C4-2B (cell line): ENCODE measurements at regions not wholly inside any gene's neighbourhood (a gene's known extent, or its start where the extent isn't known, plus 50 kb on each side); places are given as distances from the start of the nearest gene placed in this dataset.

Experiments
- H3K27ac ChIP-seq: fragments of 450-650 bp; 2 replicates; pipeline ENCODE4 v1.5.1; 2017
- CTCF ChIP-seq: fragments of 450-650 bp; conservative IDR thresholded peaks from 2 replicates; pipeline ENCODE4 v1.5.1; 2017; ENCODE audit warnings: mild to moderate bottlenecking
- ZFX ChIP-seq: fragments of 450-650 bp; IDR thresholded peaks from 2 replicates; pipeline ENCODE4 v1.6.1; 2017

- no peak overlapping the region for H3K27ac ChIP-seq
- no peak for TF ChIP-seq CTCF
- TF ChIP-seq ZFX = no peak
Observed at GRCh38 chr4:14008494-14008893, 381.0 kb upstream of the BOD1L1 start.

- H3K27ac ChIP-seq = no peak overlapping the region
- TF ChIP-seq ZFX (no peak), CTCF (no peak)
Observed at GRCh38 chr4:14018191-14018853, 390.8 kb upstream of the BOD1L1 start.

- no peak overlapping the region for H3K27ac ChIP-seq
- TF ChIP-seq CTCF = no peak
- TF ChIP-seq ZFX = no peak
Observed at GRCh38 chr4:14022456-14022855, 394.9 kb upstream of the BOD1L1 start.

GRCh38 chr4:14023036-14023435 lies 395.5 kb upstream of the BOD1L1 start:
- no peak overlapping the region for H3K27ac ChIP-seq
- TF ChIP-seq ZFX (no peak), CTCF (no peak)

GRCh38 chr4:14023896-14024295 lies 396.4 kb upstream of the BOD1L1 start:
- H3K27ac ChIP-seq = no peak overlapping the region
- TF ChIP-seq CTCF (no peak), ZFX (no peak)

GRCh38 chr4:14025111-14025510 lies 397.6 kb upstream of the BOD1L1 start:
- no peak for TF ChIP-seq ZFX
- no peak for TF ChIP-seq CTCF

GRCh38 chr4:14025891-14026290 lies 398.4 kb upstream of the BOD1L1 start:
- H3K27ac ChIP-seq = no peak overlapping the region
- TF ChIP-seq CTCF (no peak), ZFX (no peak)

More at GRCh38 chr4:14025111-14025510, 397.6 kb upstream of the BOD1L1 start:
- no peak overlapping the region for H3K27ac ChIP-seq
